HEK293T (cell line): ENCODE measurements at regions not wholly inside any gene's neighbourhood (a gene's known extent, or its start where the extent isn't known, plus 50 kb on each side); places are given as distances from the start of the nearest gene placed in this dataset.

Experiments
- ARNT ChIP-seq: fragments of 450-650 bp; IDR thresholded peaks from 2 replicates; pipeline ENCODE4 v1.6.1; 2017; ENCODE audit warnings: mild to moderate bottlenecking
- ELF4 ChIP-seq: fragments of 450-650 bp; IDR thresholded peaks from 2 replicates; pipeline ENCODE4 v1.6.1; 2017; ENCODE audit warnings: antibody characterized with exemption
- FOXA1 ChIP-seq: fragments of 450-650 bp; IDR thresholded peaks from 2 replicates; pipeline ENCODE4 v1.6.1; 2016; ENCODE audit warnings: mild to moderate bottlenecking
- TARDBP ChIP-seq: fragments of 450-650 bp; IDR thresholded peaks from 2 replicates; pipeline ENCODE4 v1.6.1; 2016
- ZNF384 ChIP-seq: fragments of 450-650 bp; IDR thresholded peaks from 2 replicates; pipeline ENCODE4 v1.6.1; 2016

DNA sequence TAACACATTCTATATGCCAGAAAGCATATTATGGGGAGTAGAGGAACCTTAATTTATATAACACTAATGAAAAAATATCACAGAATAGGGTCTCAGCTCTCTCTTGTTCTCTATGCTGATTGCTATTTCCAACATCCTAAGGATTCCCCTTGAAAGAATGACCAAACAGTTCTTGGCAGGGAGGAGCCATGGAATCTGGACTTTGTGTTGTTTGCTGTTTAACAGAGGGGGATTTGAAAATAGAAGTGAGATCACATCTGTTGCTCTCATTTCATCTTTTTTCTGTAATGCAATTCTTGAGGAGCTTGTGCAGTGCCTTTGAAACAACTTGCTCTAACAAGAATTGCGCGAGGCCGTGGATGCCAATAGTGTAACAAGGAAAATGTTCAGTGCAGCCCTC lies 755.3 kb downstream of the TLE1 start:
- TF ChIP-seq ZNF384 (no peak), ARNT (no peak), TARDBP (no peak), ELF4 (no peak), FOXA1 (no peak)
